Coronary artery (tissue), 2 donors: ENCODE measurements at regions not wholly inside any gene's neighbourhood (a gene's known extent, or its start where the extent isn't known, plus 50 kb on each side); places are given as distances from the start of the nearest gene placed in this dataset.
"Not testable (repeated sequence)": the region's sequence is repeated elsewhere in the genome, so short reads cannot be mapped to it uniquely, and the experiment has no call there.

Source experiments
- DNase-seq: peaks from one replicate; pipeline ENCODE4 v3.0.0-alpha.2; 2017; ENCODE audit warnings: low spot score
- H3K27ac ChIP-seq, 2 donors: fragments of 200-600 bp; sonication (generic); one replicate each; pipeline ENCODE4 v1.5.1; 2016 to 2019
- H3K4me3 ChIP-seq: fragments of 200-600 bp; sonication (generic); 2 replicates; pipeline ENCODE4 v1.5.1; 2016; ENCODE audit warnings: mild to moderate bottlenecking, moderate library complexity
- TF ChIP-seq, protein P1 (sequence below): fragments of 200-600 bp; sonication (generic); IDR thresholded peaks from one replicate; pipeline ENCODE4 v1.5.1; 2019; ENCODE audit warnings: antibody characterized with exemption

GRCh38 chr4:82090717-82091116 lies 283.1 kb downstream of the HNRNPD start:
- no peak overlapping the region for H3K4me3 ChIP-seq
- DNase-seq, result no peak
- H3K27ac ChIP-seq, result no peak overlapping the region
- TF ChIP-seq, protein P1, sequence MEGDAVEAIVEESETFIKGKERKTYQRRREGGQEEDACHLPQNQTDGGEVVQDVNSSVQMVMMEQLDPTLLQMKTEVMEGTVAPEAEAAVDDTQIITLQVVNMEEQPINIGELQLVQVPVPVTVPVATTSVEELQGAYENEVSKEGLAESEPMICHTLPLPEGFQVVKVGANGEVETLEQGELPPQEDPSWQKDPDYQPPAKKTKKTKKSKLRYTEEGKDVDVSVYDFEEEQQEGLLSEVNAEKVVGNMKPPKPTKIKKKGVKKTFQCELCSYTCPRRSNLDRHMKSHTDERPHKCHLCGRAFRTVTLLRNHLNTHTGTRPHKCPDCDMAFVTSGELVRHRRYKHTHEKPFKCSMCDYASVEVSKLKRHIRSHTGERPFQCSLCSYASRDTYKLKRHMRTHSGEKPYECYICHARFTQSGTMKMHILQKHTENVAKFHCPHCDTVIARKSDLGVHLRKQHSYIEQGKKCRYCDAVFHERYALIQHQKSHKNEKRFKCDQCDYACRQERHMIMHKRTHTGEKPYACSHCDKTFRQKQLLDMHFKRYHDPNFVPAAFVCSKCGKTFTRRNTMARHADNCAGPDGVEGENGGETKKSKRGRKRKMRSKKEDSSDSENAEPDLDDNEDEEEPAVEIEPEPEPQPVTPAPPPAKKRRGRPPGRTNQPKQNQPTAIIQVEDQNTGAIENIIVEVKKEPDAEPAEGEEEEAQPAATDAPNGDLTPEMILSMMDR, result no peak

DNA sequence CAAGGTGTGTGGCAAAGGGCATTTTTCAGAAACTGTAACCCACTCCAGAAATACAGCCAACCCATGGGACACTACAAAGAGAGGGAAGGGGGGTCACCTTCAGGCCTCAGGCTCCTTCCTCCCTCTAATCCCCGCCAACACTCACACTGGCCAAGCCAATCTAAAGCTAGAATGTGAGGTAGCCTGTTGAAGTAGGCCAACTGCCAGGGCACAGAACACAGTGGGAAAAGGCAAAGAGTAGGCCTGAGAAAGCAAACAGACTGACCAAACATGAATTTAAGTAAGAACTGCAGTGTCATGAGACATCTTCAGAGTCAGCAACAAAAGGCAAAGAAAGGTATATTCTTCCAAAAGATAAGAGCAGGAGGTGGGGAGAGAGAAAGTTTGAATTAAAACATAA lies 289.0 kb downstream of the HNRNPD start:
- DNase-seq, result no peak

GRCh38 chr4:82077471-82077995 lies 296.3 kb downstream of the HNRNPD start:
- not testable (repeated sequence) for DNase-seq, H3K27ac ChIP-seq, H3K4me3 ChIP-seq

More for the DNA sequence above, 289.0 kb downstream of the HNRNPD start:
- TF ChIP-seq, protein P1, result no peak
- Histone ChIP-seq H3K27ac (no peak overlapping the region), H3K4me3 (no peak overlapping the region)

- DNase-seq, result no peak
- Histone ChIP-seq H3K4me3 (no peak overlapping the region), H3K27ac (no peak overlapping the region)
- TF ChIP-seq, protein P1, result no peak
Measured at GRCh38 chr4:82076809-82077208, 297.0 kb downstream of the HNRNPD start.

DNA sequence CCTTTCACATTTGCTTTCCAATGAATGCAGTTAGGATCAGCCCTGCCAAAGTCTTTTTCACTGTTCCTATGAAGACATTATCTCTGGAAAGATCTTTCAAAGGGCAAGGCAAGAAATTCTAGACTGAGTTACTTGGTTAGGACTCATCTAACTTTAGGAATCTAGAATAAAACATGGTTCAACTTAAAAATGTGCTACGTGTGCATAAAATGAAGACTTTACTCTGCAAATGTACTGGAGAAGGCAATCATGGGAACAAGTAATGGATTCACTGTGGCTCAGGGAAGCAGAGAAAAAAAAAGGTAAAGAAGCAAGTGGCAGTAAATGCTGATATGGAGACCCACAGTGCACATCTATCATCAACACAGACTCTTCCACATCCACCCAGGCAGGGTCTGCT lies 297.4 kb downstream of the HNRNPD start:
- Histone ChIP-seq H3K27ac (no peak overlapping the region), H3K4me3 (no peak overlapping the region)
- TF ChIP-seq, protein P1, result no peak
- DNase-seq, result no peak

DNA sequence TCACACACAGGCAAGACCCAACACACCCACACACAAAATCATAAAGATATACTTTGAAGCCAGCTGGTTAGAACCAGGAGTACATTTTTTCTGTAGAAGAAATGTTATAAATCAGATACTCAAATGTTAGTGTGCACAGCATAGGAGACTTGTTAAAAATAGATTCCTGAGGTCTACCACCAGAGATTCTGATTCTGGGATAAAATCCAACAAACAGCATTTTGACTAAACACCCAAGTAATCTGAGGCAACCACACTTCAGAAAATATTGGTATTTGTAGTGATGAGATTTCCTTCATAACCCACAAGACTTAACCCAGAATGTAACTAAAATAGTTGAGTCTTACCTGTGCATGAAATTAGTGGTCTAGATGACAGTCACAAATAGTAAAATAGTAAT lies 301.8 kb downstream of the HNRNPD start:
- no peak for DNase-seq
- no peak overlapping the region for H3K4me3 ChIP-seq
- H3K27ac ChIP-seq, result no peak overlapping the region
- TF ChIP-seq, protein P1, result no peak

GRCh38 chr4:82069883-82070638 lies 303.7 kb downstream of the HNRNPD start:
- no peak overlapping the region for H3K27ac ChIP-seq
- TF ChIP-seq, protein P1, result no peak
- no peak for DNase-seq
- no peak overlapping the region for H3K4me3 ChIP-seq
